HG03432 (cell line): ENCODE measurements at regions not wholly inside any gene's neighbourhood (a gene's known extent, or its start where the extent isn't known, plus 50 kb on each side); places are given as distances from the start of the nearest gene placed in this dataset.
"Not testable (repeated sequence)": the region's sequence is repeated elsewhere in the genome, so short reads cannot be mapped to it uniquely, and the experiment has no call there.

Source experiments
- ATAC-seq: cut with Tn5 transposase; IDR thresholded peaks from one replicate; pipeline ENCODE4 v1.9.1; 2021; ENCODE audit warnings: mild to moderate bottlenecking, moderate library complexity; ENCODE audit not compliant: unreplicated experiment

DNA sequence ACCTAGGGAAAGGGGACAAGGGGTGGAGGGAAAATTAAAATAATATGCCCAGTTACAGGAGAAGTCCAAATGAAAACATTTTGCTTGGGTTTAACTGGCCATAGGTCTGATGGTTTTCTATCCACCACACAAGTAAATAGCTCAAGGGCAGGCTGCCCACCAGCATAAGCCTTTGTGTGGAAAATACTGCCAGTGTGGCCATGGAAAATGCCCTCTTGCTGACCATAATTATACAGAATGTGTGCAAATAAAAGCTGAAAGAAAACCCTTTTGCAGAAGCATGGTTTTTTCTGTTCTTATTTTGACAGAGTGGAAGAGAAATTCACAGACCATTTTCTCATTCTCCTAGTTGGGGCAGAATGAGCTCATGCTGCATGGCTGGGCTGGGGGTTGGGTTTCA, 111.3 kb upstream of the SIX2 start:
- no peak for ATAC-seq

DNA sequence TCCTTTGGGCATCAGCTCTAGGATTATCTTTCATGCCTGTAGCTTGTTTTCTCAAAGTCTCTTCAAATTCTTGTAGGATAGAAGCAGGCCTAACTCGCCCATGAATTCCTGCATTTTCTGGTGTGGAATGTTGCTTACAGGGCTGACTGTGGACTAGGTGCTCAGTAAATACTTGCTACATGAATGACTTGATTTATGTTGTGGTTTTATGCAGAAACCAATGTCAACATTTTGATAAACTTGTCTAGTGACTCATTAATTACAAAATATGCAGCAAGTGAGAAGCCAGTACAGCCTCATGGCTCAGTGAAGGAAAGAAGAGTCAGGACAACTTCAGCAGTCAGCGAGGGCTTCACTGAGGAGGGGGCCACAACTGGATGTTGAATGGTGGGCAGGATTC, 110.6 kb upstream of the SIX2 start:
- no peak for ATAC-seq

DNA sequence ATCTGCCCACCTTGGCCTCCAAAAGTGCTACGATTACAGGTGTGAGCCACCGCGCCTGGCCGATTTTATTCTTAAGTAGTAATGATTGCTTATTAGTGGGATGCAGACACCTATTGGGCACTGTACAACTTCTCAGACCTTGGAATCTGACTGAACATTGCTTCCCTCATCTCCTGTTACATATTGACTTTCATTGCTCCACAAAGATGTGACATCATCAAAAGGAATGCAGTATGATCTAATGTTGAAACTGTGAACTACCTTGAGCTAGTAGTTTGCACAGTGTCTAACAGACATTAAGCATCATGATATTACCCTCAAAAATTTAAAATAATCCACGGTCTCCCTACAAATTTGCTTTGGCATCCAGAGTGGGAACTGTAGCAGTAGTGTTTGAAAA, 109.8 kb upstream of the SIX2 start:
- ATAC-seq: no peak

DNA sequence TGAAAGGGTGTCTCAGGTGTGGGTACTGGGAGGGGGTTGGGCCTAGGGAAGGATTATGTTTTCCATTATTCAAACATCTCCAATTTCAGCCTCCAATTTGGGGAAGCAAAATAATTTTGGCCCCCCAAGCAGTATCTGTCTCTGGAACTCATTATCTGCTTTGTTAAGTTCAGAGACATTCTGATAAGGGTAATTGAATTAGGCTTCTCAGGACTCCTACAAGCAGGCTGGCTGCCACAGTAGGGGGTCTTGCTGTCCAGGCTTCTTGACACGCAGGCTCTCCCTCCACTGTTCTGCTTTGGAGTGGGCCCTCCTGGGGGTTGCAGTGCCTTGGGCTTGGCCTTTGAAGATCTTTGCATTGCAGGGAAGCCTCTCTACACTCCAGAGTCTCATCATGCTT, 108.1 kb upstream of the SIX2 start:
- ATAC-seq: no peak

DNA sequence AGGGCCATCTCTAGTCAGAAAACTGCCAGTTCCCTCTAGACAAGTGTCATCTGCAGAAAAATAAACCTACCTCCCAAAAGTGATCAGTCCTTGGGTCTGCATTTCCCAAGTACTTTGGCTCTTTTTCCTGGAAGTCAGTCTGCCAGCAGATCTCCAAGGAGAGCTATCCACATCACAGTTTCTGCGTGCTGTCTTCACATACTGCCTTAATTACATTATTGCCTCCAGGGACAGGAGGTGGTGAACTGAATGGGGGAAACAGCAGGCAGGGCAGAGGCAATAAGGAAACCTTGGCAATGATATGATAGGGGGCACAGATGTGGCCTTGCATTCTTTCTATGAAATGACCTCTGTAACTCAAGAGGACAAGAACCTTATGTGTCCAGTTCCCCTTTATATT, 105.9 kb upstream of the SIX2 start:
- ATAC-seq: no peak

DNA sequence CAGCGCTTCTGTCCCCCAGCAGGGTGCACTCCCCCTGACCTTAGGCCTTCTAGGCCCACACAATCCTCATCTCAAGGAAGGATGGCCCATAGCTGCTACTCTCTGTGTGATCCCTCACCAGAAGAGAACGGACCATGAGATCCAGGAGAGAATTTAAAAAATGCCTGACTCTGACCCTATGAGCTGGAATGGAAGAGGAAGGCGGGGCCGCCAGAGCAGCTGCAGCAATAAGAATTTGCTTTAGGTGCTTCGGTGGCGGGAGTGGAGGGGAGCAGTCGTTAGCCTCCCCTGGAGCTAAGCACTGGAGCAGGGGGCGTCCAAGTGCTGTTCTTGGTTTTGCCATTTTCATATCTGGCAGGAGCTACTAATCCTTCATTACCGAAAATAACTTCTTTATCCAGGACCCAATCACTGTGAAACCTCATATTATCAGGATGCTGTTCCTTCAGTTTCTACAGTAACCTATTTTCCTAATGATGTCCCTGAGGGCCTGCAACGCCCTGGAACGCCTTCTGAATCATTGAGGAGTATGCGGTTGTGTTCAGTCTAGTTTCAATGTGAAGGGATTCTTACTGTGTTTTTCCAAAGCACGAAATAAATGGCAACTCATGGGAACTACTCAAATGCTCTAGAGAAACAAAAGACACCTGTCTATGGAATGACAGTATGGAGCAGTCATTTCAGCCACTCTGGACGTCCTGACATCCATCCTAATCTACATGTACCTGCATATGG, 105.1 kb upstream of the SIX2 start:
- no peak for ATAC-seq

DNA sequence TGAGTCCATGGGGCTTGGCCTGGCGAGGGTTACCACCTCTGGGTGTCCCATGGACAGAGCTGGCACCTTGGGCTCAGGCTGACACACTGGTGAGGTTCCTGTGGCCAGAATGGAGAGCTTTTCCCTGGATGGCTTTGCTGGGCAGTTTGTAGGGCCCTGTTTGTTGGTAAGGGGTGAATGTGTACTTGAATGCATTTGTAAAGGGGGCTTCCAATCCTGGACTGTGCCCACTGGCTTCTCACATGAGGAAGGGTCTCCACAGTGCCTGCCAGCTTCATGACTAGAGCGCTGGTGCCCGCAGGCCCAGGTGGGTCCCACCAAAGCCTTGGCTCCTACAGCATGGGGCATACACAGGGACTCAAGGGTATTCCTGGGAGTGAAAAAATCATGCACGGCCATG, 103.5 kb upstream of the SIX2 start:
- ATAC-seq: no peak

DNA sequence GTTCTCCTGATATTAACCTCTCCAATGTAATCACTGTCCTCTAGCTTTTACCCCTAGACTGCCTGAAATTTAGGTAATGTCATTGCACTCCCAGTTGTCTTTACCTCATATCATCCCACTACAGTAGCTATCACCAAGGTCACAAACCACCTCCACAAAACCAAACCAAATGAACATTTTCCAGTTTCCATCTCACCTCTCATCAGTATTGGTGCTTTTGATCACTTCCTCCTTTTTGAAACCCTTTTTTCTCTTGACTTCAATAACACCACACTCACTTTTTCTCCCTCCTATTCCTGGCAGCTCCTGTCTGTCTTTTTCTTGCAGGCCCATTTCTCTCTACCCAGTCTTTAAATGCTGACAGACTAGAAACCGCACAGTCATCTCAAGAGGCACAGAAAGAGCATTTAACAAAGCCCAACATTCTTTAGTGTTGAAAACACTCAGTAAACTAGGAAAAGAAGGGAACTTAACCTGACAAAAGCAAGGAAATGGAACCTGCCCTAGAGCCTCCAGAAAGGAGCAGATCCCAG, 95.9 kb upstream of the SIX2 start:
- ATAC-seq: no peak

DNA sequence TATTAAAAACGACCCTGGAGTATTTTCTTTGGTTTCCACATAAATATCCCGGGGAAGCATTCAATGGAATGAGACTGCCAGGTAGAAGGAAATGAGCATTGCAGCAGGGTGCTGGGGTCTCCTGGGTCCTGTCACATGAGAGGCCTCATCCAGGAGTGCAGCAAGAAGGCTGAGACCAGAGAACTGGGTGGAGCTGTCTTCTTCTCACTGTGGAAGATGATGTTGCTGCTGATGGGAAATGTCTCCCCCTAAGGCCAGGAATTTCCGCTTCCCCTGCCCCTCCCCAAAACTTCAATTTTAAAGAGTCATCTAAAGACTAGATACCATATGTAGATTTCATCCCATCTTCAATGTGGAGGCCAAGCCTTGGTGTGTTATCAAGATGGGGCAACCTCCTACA, 95.2 kb upstream of the SIX2 start:
- no peak for ATAC-seq

DNA sequence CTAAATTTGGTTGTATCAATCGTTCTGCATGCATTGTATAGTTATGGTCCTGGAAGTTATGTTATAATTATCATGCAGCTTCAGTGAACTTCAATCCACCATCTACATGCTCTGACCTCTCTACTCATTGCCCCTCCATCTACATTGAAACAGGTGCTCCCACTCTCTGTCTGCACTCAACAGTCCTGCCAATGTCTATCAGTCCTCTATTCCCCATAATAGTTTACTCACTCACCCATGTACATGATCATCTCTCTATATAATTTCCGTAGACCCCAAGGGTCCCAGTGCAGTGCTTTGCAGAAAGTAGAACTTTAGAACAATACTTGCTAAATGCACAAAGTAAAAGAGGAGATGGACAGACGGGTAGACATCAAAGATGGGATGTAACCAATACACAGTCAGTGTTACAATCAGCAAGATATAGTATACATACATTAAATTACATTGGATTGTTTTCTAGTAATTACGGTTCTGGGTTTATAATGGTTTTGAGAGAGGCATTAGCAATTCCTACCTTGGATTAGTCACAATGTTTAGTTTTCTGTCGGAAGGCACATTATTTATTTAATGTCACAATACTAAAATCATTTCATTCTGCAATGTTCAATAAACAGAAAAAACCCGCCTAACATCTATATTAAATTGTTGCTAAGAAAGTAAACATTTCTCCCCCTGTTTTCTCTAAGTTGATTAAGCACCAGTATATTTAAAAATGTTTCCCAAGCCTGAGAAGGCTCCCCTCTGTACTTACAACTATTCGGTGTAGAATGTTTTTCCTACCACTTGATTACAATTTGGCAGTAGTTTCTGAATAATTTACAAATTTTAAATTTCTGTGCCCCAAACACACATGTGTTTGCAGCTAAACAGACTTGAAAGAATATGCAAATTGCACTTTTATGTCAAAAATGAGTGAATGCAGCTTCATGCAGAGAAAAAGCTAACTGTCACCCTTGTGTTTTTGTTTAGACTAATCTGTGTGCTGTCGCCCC, 94.4 kb upstream of the SIX2 start:
- ATAC-seq: no peak

DNA sequence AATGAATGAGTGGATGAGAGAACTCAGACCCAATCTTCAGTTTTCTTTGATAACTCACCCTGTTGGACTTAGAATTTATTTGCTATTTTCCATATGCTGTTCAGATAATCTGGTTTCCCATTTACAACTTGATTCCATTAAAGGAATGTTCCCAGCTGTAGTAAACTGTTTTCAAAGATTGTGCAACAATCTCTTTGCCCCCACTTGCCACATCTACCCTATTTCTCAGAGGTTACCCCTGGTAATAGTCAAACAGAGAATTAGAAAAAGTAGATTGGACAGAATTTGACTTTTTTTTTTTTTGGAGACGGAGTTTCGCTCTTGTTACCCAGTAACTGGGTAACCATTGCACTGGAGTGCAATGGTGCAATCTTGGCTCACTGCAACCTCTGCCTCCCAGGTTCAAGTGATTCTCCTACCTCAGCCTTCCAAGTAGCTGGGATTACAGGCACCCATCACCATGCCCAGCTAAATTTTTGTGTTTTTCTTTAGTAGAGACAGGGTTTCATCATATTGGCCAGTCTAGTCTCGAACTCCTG, 93.4 kb upstream of the SIX2 start:
- ATAC-seq: no peak

DNA sequence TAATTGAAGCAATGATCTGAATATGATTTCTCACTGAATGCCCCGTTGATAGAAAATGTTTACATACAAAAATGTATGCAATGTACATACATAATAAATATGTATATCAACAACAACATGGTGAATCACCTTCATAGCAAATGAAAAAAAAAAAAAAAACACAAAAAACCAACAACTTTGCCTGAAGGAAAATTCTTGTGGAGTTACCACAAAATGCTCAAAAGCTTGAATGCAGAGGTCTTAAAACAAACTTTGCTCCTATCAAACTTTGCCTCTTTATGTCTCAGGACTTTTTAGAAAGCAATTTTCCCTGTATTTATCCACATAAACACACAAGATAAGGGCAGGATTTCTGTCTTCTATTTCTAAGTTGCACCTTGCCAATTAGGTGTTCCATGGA, 92.9 kb upstream of the SIX2 start:
- ATAC-seq: no peak

DNA sequence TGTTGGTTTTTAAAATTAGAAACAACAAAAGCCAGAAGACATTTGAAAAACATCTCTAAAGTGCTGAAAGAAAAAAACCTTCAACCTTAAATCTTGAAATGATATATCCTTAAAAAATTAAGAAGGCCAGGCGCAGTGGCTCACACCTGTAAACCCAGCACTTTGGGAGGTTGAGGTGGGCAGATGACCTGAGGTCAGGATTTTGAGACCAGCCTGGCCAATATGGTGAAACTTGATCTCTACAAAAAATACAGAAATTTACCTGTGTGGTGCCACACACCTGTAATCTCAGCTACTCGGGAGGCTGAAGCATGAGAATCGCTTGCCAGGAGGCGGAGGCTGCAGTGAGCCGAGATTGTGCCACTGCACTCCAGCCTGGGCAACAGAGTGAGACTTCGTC, 87.7 kb upstream of the SIX2 start:
- no peak for ATAC-seq

DNA sequence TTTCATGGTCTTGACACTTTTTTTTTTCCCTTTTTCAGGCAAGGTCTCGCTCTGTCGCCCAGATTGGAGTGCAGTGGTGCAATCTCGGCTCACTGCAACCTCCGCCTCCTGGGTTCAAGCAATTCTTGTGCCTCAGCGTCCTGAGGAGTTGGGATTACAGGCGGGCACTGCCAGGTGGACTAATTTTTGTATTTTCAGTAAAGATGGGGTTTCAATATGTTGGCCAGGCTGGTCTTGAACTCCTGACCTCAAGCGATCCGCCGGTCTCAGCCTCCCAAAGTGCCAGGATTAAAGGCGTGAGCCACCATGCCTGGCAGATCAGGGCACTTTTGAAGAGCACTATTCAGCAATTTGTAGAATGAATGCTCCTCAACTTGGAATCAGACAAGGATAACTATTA, 86.8 kb upstream of the SIX2 start:
- not testable (repeated sequence) for ATAC-seq

DNA sequence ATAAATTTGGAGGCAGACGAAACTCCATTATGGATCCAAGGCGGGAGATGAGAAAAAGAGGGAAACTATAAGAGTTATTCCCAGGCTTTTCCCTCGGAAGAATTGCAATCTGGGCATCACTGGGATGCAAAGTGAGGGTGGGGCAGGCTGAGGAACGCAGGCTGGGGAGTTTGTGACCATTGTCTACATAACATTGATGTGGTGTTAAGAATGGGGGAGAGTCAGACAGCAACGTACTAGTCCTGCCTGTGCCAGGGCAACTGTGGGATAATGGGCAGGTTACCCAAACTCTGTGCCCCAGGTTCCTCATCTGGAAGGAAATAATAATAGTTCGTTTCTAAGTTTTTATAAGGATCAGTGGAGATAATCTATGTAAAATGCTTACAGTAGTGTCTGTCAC, 84.4 kb upstream of the SIX2 start:
- no peak for ATAC-seq

DNA sequence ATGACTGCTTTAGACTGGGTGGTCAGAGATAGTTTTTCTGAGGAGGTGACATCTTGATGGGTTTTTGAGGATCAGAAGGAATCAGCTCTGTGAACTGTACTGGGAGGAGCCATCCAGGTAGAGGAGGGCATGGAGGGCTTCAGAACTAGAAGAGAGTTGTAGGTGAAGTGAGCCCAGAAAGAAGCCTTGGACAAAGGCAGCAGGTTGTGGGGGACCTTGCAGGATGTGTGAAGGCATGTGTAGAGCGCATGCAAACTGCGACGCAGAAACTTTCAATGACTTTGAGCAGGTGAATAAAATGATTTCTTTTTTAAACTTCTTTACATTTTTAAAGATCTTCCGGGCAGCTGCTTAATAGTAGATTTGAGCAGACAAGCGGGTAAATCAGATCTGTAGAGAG, 83.9 kb upstream of the SIX2 start:
- no peak for ATAC-seq

DNA sequence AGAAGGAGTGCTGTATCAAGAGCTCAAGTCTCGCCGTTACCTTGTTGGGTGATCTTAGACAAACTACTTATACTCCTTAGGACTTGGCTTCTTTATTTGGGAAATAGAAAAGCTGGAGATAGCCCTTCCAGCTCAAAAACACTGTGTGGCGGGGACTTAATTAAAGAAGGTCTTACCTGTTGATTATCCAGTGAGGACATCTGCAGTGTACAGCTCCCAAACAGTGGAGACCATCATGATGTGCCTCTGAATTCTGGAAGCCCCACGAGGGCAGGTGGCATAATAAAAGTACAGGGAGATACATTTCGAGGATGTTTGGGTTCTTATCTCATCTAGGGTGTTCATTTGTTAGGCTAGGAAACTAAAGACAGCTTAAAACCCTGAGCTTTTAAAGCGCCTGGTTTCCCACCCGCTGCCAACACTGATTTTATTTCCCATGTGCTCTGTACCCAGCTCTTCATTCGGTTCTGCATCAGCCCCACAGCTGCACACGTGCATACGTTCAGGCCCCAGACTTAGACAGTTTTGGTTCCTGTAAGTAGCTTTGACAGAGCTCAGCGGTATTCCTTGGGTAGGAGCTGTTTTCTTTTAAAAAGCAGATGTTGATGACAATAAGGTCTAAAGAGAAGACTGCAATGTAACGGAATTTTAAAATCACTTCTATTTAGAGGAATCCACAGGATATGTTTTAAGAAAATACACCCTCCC, 80.5 kb upstream of the SIX2 start:
- no peak for ATAC-seq

DNA sequence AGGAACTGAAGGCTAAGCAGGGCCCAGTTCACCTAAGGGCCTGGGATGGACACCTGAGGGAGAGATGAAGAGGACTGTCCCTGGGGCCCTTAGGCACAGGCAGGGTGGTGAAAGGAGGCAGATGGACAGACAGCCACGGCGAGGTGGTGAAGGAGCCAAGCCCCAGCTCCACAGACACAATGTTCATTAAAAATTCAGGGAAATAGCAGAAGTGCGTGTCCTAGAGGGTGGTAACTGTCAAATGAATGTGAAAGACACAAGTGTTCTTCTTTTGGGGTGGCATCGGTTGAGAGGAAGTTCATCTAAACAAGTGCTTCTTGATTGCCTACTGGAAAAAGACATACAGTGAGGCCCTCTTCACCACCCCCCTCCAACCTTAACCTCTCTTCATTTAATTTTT, 76.2 kb upstream of the SIX2 start:
- no peak for ATAC-seq

DNA sequence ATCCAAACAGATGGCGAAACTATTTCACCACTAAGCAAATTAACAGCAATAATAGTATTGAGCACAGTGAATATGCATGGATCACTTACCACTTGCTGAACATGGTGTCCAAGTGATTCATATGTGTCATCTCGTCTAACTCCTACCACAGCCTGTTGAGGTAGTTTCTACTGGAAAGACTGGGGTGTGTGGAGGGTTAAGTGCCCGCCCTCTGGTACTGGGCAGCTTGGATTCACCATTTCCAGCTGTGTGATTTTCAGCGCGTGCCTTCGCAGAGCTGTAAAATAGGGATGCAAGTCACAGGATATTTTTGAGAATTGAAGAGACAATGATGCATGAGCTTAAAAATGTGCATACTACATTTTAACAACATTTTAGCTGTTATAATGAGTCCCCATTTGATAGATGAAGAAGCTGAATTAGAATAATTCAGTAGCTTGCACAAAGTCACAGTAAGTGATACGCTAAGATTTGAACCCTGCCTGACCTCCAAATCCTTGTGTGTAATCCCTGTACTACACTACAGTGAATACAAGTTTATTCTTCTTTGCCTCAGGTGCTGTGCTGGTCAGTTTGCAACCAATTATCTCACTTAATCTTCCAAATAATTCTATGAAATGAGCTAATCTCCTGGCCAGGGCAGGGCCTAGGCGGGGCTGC, 75.2 kb upstream of the SIX2 start:
- no peak for ATAC-seq

DNA sequence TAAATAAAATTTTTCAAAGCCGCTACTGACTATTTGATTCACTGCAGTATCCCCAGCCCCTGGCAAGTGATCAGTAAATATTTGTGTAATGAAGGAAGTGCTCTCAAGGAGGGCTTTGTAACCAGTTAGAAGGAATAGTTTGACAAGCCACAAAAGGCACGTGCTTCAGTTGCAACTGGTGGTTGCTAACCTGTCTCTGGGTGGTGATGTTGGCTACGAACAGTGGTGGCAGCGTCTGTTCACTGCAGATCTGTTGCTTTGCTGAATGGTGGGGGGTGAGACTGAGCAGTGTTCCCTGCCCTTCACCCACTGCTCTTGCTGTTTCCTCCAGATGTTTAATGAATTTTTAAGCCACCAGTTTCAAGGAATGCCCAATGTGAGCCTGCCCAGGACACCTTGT, 73.9 kb upstream of the SIX2 start:
- no peak for ATAC-seq

DNA sequence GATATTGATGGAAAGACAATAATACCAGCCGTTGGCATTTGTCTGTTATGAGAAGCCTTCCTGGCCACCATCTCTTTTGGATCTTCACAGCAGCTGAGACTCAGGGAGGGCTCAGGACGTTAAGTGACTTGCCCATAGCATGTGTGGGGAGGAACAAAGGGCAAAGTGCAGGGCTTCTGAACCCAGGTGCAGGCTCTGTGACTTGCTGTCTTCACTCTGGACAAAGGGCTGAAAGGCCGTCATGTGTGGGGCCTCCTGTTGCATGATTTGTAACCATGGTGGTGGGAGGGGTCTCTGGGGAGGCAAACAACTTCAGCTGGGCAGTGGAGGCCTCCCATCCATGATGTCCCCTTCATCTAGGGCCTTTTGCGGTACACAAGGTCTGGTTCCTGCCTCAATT, 65.5 kb upstream of the SIX2 start:
- ATAC-seq: no peak
